Endodermal cell (in vitro differentiated cells): ENCODE measurements at regions not wholly inside any gene's neighbourhood (a gene's known extent, or its start where the extent isn't known, plus 50 kb on each side); places are given as distances from the start of the nearest gene placed in this dataset.

Experiments
- DNase-seq: peaks from one replicate; pipeline ENCODE4 v3.0.0-alpha.2; 2017
- H3K27ac ChIP-seq: 2 replicates; pipeline ENCODE4 v1.5.1; 2013; ENCODE audit warnings: mild to moderate bottlenecking, low read depth, low read length, moderate library complexity
- H3K27me3 ChIP-seq: 2 replicates; pipeline ENCODE4 v1.6.1; 2013; ENCODE audit warnings: mild to moderate bottlenecking, low read length, moderate library complexity; ENCODE audit not compliant: insufficient read depth, control insufficient read depth, poor library complexity, severe bottlenecking
- H3K36me3 ChIP-seq: 2 replicates; pipeline ENCODE4 v1.7.0; 2013; ENCODE audit warnings: mild to moderate bottlenecking, low read length, moderate library complexity; ENCODE audit not compliant: control insufficient read depth, insufficient read depth
- H3K4me1 ChIP-seq: one replicate; pipeline ENCODE4 v1.7.0; 2013; ENCODE audit warnings: low read length; ENCODE audit not compliant: control insufficient read depth, insufficient read depth
- H3K4me3 ChIP-seq: 2 replicates; pipeline ENCODE4 v1.5.1; 2013; ENCODE audit warnings: mild to moderate bottlenecking, low read length, moderate library complexity
- H3K9ac ChIP-seq: 2 replicates; pipeline ENCODE4 v1.6.1; 2013; ENCODE audit warnings: mild to moderate bottlenecking, low read length, moderate library complexity; ENCODE audit not compliant: poor library complexity, severe bottlenecking; ENCODE audit errors: extremely low read depth
- H3K9me3 ChIP-seq: 2 replicates; pipeline ENCODE4 v1.6.1; 2013; ENCODE audit warnings: mild to moderate bottlenecking, low read length, moderate library complexity; ENCODE audit not compliant: control insufficient read depth
- H3K27ac Mint-ChIP-seq: 2 replicates; pipeline ENCODE4 v1.8.0; 2020; ENCODE audit warnings: mixed read lengths
- H3K27me3 Mint-ChIP-seq: 2 replicates; pipeline ENCODE4 v1.8.0; 2021; ENCODE audit warnings: mild to moderate bottlenecking, mixed read lengths; ENCODE audit not compliant: insufficient read depth
- H3K36me3 Mint-ChIP-seq: 2 replicates; pipeline ENCODE4 v1.8.0; 2020; ENCODE audit warnings: low read depth, mixed read lengths
- H3K4me1 Mint-ChIP-seq: 2 replicates; pipeline ENCODE4 v1.8.0; 2020; ENCODE audit warnings: mixed read lengths
- H3K4me3 Mint-ChIP-seq: 2 replicates; pipeline ENCODE4 v1.8.0; 2020; ENCODE audit warnings: mild to moderate bottlenecking, moderate library complexity, mixed read lengths
- H3K9me3 Mint-ChIP-seq: 2 replicates; pipeline ENCODE4 v1.8.0; 2020; ENCODE audit warnings: mild to moderate bottlenecking, mixed read lengths
- CTCF ChIP-seq: fragments of 200-600 bp; sonication (generic); conservative IDR thresholded peaks from 2 replicates; pipeline ENCODE4 v1.5.0; 2021; ENCODE audit warnings: antibody characterized with exemption, mild to moderate bottlenecking
- WGBS, 2 experiments: methylation state at CpG; one replicate each; pipeline versions ENCODE4 v1.1.5 to v1.1.7; 2013; ENCODE audit warnings: missing lambda C conversion rate in 2 of 2, mixed read lengths in 1 of 2; ENCODE audit not compliant: insufficient coverage in 1 of 2, insufficient read length in 1 of 2; 5-methylcytosine and 5-hydroxymethylcytosine counted together

- no peak overlapping the region for H3K4me3 Mint-ChIP-seq
- H3K27ac ChIP-seq, result no peak overlapping the region
- no peaks in the 10 kb centered on the region for H3K27me3 ChIP-seq
- no peak for DNase-seq
- H3K36me3 Mint-ChIP-seq, result no peaks in the 10 kb centered on the region
- H3K4me1 Mint-ChIP-seq, result no peaks in the 10 kb centered on the region
- 79 to 90% methylated on average over 2 of the region's 2 CpGs for WGBS, 2 experiments
- no peak overlapping the region for H3K27ac Mint-ChIP-seq
- H3K4me3 ChIP-seq, result no peak overlapping the region
- peaks cover 27% of the 10 kb centered on the region for H3K9me3 Mint-ChIP-seq
- H3K9ac ChIP-seq, result no peak overlapping the region
- H3K27me3 Mint-ChIP-seq, result no peaks in the 10 kb centered on the region
- no peak for TF ChIP-seq CTCF
- H3K9me3 ChIP-seq, result peaks cover 4% of the 10 kb centered on the region
- H3K4me1 ChIP-seq, result no peaks in the 10 kb centered on the region
- no peaks in the 10 kb centered on the region for H3K36me3 ChIP-seq
These were observed 324.9 kb upstream of the TMTC1 start for GRCh38 chr12:30108666-30109065.

GRCh38 chr12:30106204-30106965 is 322.6 kb upstream of the TMTC1 start:
- no peaks in the 10 kb centered on the region for H3K27me3 ChIP-seq
- no peaks in the 10 kb centered on the region for H3K4me1 ChIP-seq
- no peak for TF ChIP-seq CTCF
- Mint-ChIP-seq H3K9me3 (peaks cover 27% of the 10 kb centered on the region), H3K4me1 (no peaks in the 10 kb centered on the region), H3K27me3 (no peaks in the 10 kb centered on the region), H3K4me3 (no peak overlapping the region), H3K27ac (no peak overlapping the region), H3K36me3 (no peaks in the 10 kb centered on the region)
- H3K4me3 ChIP-seq, result no peak overlapping the region
- no peak overlapping the region for H3K9ac ChIP-seq
- peaks cover 4% of the 10 kb centered on the region for H3K9me3 ChIP-seq
- no peak overlapping the region for H3K27ac ChIP-seq
- H3K36me3 ChIP-seq, result no peaks in the 10 kb centered on the region
- DNase-seq, result no peak
- WGBS, 2 experiments, result 91 to 93% methylated on average over 6 to 9 of the region's 9 CpGs

GRCh38 chr12:30105505-30105904 is 321.8 kb upstream of the TMTC1 start:
- Mint-ChIP-seq H3K4me3 (no peak overlapping the region), H3K4me1 (no peaks in the 10 kb centered on the region), H3K9me3 (peaks cover 21% of the 10 kb centered on the region), H3K27ac (no peak overlapping the region), H3K36me3 (no peaks in the 10 kb centered on the region), H3K27me3 (no peaks in the 10 kb centered on the region)
- no peak for DNase-seq
- Histone ChIP-seq H3K9ac (no peak overlapping the region), H3K36me3 (no peaks in the 10 kb centered on the region), H3K27me3 (no peaks in the 10 kb centered on the region), H3K27ac (no peak overlapping the region), H3K9me3 (peaks cover 4% of the 10 kb centered on the region), H3K4me3 (no peak overlapping the region), H3K4me1 (no peaks in the 10 kb centered on the region)
- 94 to 100% methylated on average over 1 to 2 of the region's 2 CpGs for WGBS, 2 experiments
- TF ChIP-seq CTCF, result no peak
